GM18511 (cell line): ENCODE measurements at regions not wholly inside any gene's neighbourhood (a gene's known extent, or its start where the extent isn't known, plus 50 kb on each side); places are given as distances from the start of the nearest gene placed in this dataset.
"Not testable (repeated sequence)": the region's sequence is repeated elsewhere in the genome, so short reads cannot be mapped to it uniquely, and the experiment has no call there.

Source experiments
- ATAC-seq: cut with Tn5 transposase; IDR thresholded peaks from one replicate; pipeline ENCODE4 v1.9.1; 2021; ENCODE audit warnings: mild to moderate bottlenecking, moderate library complexity; ENCODE audit not compliant: unreplicated experiment

- ATAC-seq, result no peak
Measured at GRCh38 chr20:60096166-60096565, 137.9 kb downstream of the CDH26 start.

GRCh38 chr20:60097285-60097684 lies 139.1 kb downstream of the CDH26 start:
- no peak for ATAC-seq

DNA sequence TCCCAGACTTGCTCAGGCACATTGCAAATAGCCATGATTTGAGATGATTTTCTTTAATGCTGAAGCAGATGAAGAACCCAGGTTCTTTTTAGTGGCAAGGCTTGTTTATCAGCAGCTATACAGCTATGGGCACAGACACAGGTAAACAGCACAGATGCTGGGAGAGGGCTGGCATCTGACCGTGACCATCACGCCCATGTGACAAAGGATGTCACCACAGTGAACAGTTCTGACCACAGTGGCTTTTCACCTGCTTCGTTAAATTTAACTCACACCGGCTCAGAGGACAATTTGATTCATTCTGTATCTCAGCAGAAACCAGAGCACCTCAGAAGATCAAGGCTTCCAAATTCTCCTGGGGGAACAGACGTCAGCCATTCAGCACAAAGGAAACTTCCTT lies 142.6 kb downstream of the CDH26 start:
- ATAC-seq, result peak; percentile 89

- ATAC-seq, result no peak
Measured at GRCh38 chr20:60101201-60101890, 143.1 kb downstream of the CDH26 start.

DNA sequence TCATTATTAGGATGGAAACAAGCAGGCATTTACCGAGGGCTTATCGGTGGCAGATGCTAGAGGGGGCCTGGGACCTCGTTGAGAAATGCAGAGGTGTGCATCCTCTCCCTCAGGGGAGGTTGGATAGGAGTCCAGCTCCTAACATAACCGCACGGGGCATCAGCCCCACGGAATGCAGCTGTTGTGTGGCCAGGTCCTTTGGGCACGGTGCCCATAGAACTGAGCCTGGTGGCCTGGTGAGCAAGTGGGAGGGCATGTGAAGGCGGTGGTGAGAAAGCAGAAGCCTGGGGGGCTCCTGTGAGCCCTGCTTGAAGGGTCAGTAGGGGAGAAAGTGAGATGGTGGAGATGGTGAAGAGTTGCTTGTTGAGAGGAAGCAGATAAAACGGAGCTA lies 143.7 kb downstream of the CDH26 start:
- no peak for ATAC-seq

DNA sequence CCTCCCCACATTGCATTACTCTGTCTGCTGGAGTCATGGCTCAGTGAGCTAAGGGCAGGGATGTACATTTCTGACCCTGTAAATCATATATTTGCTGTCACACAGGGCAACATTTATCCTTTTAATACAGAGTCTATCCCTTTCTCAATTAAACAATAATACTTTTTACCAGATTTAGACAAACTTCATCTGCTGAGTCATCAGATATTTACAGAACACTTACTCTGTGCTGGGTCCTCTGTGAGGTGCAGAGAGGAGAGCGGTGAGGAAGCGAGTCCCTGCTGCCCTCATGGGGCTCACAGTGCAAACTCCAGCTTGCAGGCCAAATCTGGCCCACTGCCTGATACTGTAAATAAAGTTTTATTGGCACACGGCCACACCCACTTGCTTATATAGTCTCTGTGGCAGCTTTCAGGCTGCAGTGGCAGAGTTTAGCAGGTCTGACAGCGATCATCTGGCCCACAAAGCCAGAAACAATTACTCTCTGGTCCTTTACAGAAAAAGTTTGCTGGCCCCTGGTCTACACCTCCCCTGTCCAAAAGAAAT lies 144.5 kb downstream of the CDH26 start:
- ATAC-seq, result no peak

DNA sequence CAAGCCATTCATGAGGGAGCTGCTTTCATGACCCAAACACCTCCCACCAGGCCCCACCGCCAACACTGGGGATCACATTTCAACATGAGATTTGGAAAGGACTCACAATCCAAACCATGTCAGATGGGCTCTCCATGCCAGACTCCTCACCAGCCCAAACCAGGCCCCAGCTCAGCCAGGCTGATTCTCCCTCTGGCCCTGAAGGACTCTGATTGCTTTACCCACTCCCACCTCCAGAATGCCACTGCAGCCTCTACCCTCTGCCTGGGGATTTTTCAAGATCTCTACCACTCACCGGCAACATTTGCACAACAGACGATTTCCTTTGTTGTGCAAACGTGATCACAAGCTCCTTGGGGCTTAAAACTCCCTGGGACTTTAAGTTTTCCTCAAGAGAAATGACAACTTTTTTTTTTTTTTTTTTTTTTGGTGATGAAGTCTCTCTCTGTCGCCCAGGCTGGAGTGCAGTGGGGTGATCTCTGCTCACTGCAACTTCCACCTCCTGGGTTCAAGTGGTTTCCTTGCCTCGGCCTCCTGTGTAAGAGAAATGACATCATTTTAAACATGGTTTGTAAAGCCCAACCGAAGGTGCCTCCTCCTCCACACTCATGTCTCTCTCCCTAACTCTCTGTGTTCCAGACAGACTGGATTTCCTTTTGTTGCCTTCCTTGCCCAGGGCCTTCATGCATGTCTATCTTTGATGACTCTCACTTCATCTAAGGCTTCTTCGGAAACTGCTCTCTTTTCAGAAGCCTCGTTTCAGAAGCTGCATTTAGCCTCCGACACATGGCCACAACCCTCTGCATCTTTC lies 147.0 kb downstream of the CDH26 start:
- no peak for ATAC-seq

DNA sequence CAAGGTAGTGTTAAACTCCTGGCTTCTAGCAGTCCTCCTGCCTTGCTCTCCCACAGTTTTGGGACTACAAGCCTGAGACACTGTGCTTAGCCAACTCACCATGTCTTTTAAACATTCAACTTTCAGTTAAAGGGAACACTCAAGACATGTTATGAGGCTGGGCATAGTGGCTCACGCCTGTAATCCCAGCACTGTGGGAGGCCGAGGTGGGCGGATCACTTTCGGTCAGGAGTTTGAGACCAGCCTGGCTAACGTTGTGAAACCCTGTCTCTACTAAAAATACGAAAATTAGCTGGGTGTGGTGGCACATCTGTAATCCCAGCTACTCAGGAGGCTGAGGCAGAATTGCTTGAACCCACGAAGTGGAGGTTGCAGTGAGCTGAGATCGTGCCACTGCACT lies 148.0 kb downstream of the CDH26 start:
- ATAC-seq, result not testable (repeated sequence)

- ATAC-seq, result no peak
Measured at GRCh38 chr20:60107621-60108390, 149.6 kb downstream of the CDH26 start.

GRCh38 chr20:60108397-60108796 lies 150.2 kb downstream of the CDH26 start:
- ATAC-seq, result no peak

- no peak for ATAC-seq
Measured at GRCh38 chr20:60113024-60113724, 155.0 kb downstream of the CDH26 start.

- no peak for ATAC-seq
Measured at GRCh38 chr20:60113771-60114170, 155.5 kb downstream of the CDH26 start.

GRCh38 chr20:60115451-60115850 lies 157.2 kb downstream of the CDH26 start:
- no peak for ATAC-seq

DNA sequence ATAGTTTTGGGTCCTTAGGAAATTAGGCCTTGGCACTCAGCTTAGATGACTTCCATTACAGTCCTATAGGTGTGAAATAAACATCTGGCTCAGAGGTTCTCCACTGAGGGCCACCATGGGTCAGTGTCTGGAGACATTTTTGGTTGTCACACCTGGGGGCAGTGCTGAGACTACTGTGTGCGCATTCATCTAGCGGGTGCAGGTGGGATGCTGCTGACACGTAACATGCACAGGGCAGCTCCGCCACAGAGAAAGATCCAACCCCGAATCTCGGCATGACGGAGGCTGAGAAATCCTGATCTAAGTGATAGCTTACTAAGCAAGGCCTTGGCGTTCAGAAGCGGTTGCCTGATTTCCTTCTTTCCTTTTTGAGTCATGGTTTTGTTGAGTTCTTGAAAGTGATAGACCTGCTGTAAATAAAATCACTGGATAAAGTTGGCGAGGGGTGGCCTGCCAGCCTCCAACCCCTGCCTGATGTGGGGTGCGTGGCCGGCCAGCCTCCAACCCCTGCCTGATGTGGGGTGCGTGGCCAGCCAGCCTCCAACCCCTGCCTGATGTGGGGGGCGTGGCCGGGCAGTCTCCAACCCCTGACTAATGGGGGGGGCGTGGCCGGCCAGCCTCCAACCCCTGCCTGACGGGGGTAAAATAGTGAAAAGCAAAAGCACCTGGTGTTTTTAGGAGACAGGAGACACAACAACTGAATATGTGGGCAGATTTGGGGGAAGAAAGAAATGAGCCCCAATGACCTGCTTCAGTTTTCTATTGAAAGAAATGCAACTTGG lies 158.1 kb downstream of the CDH26 start:
- ATAC-seq, result no peak

DNA sequence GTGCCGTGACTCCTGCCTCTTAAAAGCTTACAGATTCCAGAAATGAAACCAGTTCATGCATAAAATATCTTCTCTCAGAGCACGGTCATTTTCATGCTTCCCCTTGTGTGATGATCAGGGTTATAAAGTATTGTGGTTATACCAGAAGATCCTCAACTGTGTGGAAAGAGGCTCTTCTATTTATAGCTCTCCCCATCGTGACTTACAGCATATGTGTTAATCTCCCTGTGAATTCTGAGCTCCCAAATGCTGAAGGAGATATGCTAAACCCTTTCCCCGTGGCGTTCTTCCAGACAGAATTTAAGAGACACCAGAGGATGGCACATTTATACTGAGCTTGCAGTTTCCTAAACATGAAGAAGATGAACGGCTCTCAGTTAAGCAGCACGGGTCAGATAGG lies 158.8 kb downstream of the CDH26 start:
- no peak for ATAC-seq

DNA sequence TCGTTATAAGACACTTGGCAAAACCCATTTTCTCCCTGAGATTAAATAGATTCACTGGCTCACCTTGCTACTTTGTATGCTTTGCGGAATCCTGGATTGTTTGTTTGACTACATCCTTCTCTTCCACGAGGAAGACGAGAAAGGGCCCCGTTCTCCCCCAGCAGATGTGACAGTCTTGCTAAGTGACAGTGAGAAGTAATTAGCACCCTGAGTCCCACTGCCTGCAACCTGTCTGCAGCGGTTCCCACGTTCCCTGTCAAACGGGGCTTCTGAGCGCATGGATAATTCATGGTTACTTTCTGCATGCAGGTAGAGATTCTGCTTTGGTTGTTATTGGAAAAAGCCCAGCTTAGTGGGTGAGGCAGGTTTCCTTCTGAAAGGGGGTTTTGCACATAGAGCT lies 163.7 kb downstream of the CDH26 start:
- ATAC-seq, result no peak

GRCh38 chr20:60122671-60123070 lies 164.4 kb downstream of the CDH26 start:
- ATAC-seq, result no peak

GRCh38 chr20:60123096-60123495 lies 164.9 kb downstream of the CDH26 start:
- no peak for ATAC-seq

- ATAC-seq, result no peak
Measured at GRCh38 chr20:60123652-60124051, 165.4 kb downstream of the CDH26 start.

DNA sequence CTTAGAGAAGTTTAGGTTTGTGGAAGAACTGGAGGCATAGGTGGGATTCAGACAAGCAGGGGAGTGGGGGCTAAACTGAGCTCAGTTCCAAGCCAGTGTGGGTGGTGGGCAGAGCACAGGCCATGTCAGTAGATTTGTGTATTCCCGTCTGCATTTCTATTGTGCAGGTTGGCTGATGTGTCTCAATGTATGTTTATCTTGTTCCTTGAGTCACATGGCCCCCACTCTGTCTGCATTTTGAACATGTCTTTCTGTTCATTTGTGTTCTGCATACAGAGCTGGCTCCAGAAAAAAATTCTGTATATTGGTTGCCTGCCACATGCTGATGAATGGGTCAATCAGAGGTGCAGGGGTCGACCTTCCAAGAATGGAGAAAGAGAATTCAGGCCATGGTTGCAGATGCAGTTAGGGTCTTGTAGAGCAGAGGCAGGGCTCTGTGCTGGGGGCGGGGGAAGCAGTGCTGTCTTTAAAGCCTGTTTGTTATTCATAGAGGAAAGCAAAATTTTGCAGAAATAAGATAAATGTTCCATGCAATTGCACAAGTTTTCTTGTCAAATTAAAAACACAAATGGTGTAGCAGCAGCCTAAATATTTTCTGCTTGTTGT lies 166.7 kb downstream of the CDH26 start:
- no peak for ATAC-seq
